ENCODE measurements at regions not wholly inside any gene's neighbourhood (a gene's known extent, or its start where the extent isn't known, plus 50 kb on each side); places are given as distances from the start of the nearest gene placed in this dataset.

DNA sequence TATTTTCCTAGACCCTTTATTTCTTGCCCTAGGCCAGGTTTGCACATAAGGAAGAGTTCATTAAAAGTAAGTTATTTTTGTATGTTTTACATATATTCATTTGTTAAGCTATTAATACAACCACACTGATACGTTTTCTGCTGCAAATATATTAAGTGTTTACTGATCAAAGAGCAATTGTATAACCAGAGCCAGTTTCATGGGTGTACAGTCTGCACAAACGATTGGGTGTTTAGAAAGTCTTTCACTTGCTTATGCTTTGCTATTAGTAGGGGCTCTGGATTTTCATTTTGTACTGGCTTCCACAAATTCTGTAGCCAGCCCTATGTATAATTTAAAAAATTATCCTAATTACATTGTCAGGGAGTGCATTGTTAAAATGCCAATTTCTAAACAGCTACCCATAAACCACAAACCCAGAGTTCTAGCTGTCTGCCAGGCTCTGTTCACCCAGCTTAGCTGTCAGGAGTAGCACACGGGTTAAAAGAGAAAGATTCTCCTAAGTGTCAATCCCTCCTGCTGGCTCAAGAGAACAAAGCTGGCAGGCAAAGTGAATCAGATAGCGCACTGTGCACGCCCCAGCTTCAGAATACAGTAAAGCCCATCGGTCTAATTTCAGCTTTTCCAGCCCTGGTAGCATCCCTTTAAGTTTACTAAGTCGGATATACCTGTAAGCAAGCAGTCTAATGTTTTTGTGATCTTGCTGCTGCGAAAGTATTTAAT lies 151.0 kb upstream of the LMO3 start:
- H3K9me3 Mint-ChIP-seq: no peaks in the 10 kb centered on the region

GRCh38 chr12:16730772-16731171 lies 124.8 kb upstream of the LMO3 start:
- no peaks in the 10 kb centered on the region for H3K27me3 Mint-ChIP-seq (ENCODE audit: low read depth)
- no peak overlapping the region for H3K4me3 Mint-ChIP-seq
- no peak overlapping the region for H3K27ac Mint-ChIP-seq (ENCODE audit: unreplicated experiment)
- no peaks in the 10 kb centered on the region for H3K4me1 Mint-ChIP-seq
- TF ChIP-seq, protein P1, sequence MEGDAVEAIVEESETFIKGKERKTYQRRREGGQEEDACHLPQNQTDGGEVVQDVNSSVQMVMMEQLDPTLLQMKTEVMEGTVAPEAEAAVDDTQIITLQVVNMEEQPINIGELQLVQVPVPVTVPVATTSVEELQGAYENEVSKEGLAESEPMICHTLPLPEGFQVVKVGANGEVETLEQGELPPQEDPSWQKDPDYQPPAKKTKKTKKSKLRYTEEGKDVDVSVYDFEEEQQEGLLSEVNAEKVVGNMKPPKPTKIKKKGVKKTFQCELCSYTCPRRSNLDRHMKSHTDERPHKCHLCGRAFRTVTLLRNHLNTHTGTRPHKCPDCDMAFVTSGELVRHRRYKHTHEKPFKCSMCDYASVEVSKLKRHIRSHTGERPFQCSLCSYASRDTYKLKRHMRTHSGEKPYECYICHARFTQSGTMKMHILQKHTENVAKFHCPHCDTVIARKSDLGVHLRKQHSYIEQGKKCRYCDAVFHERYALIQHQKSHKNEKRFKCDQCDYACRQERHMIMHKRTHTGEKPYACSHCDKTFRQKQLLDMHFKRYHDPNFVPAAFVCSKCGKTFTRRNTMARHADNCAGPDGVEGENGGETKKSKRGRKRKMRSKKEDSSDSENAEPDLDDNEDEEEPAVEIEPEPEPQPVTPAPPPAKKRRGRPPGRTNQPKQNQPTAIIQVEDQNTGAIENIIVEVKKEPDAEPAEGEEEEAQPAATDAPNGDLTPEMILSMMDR (conservative IDR thresholded peaks at IDR 0.05): no peak
- peaks cover 2% of the 10 kb centered on the region for H3K9me3 Mint-ChIP-seq
- no peaks in the 10 kb centered on the region for H3K36me3 Mint-ChIP-seq (ENCODE audit: low read depth)
- DNase-seq (ENCODE audit: low read depth, low spot score): no peak

More for the DNA sequence above, 151.0 kb upstream of the LMO3 start:
- Mint-ChIP-seq H3K4me1 (peaks cover 7% of the 10 kb centered on the region), H3K27me3 (ENCODE audit: low read depth) (no peaks in the 10 kb centered on the region), H3K4me3 (no peak overlapping the region), H3K36me3 (ENCODE audit: low read depth) (no peaks in the 10 kb centered on the region), H3K27ac (ENCODE audit: unreplicated experiment) (no peak overlapping the region)
- TF ChIP-seq, protein P1 (conservative IDR thresholded peaks at IDR 0.05): no peak
- no peak for DNase-seq (ENCODE audit: low read depth, low spot score)

- DNase-seq (ENCODE audit: low read depth, low spot score): no peak
- Mint-ChIP-seq H3K9me3 (no peaks in the 10 kb centered on the region), H3K27ac (ENCODE audit: unreplicated experiment) (no peak overlapping the region), H3K27me3 (ENCODE audit: low read depth) (no peaks in the 10 kb centered on the region), H3K36me3 (ENCODE audit: low read depth) (no peaks in the 10 kb centered on the region), H3K4me3 (no peak overlapping the region), H3K4me1 (no peaks in the 10 kb centered on the region)
- TF ChIP-seq, protein P1 (conservative IDR thresholded peaks at IDR 0.05): no peak
These were observed 120.9 kb upstream of the LMO3 start for GRCh38 chr12:16726879-16727278.

GRCh38 chr12:16719713-16720416 lies 113.9 kb upstream of the LMO3 start:
- TF ChIP-seq, protein P1 (conservative IDR thresholded peaks at IDR 0.05): no peak
- no peaks in the 10 kb centered on the region for H3K4me1 Mint-ChIP-seq

GRCh38 chr12:16716928-16717327 lies 111.0 kb upstream of the LMO3 start:
- Mint-ChIP-seq H3K27me3 (ENCODE audit: low read depth) (no peaks in the 10 kb centered on the region), H3K4me1 (no peaks in the 10 kb centered on the region), H3K9me3 (no peaks in the 10 kb centered on the region), H3K36me3 (ENCODE audit: low read depth) (no peaks in the 10 kb centered on the region), H3K27ac (ENCODE audit: unreplicated experiment) (no peak overlapping the region), H3K4me3 (no peak overlapping the region)
- DNase-seq (ENCODE audit: low read depth, low spot score): no peak
- TF ChIP-seq, protein P1 (conservative IDR thresholded peaks at IDR 0.05): no peak

More at GRCh38 chr12:16719713-16720416, 113.9 kb upstream of the LMO3 start:
- H3K9me3 Mint-ChIP-seq: no peaks in the 10 kb centered on the region
- H3K27me3 Mint-ChIP-seq (ENCODE audit: low read depth): no peaks in the 10 kb centered on the region
- H3K36me3 Mint-ChIP-seq (ENCODE audit: low read depth): no peaks in the 10 kb centered on the region
- no peak overlapping the region for H3K4me3 Mint-ChIP-seq
- no peak overlapping the region for H3K27ac Mint-ChIP-seq (ENCODE audit: unreplicated experiment)
- no peak for DNase-seq (ENCODE audit: low read depth, low spot score)
